ENCODE measurements at regions not wholly inside any gene's neighbourhood (a gene's known extent, or its start where the extent isn't known, plus 50 kb on each side); places are given as distances from the start of the nearest gene placed in this dataset.

DNA sequence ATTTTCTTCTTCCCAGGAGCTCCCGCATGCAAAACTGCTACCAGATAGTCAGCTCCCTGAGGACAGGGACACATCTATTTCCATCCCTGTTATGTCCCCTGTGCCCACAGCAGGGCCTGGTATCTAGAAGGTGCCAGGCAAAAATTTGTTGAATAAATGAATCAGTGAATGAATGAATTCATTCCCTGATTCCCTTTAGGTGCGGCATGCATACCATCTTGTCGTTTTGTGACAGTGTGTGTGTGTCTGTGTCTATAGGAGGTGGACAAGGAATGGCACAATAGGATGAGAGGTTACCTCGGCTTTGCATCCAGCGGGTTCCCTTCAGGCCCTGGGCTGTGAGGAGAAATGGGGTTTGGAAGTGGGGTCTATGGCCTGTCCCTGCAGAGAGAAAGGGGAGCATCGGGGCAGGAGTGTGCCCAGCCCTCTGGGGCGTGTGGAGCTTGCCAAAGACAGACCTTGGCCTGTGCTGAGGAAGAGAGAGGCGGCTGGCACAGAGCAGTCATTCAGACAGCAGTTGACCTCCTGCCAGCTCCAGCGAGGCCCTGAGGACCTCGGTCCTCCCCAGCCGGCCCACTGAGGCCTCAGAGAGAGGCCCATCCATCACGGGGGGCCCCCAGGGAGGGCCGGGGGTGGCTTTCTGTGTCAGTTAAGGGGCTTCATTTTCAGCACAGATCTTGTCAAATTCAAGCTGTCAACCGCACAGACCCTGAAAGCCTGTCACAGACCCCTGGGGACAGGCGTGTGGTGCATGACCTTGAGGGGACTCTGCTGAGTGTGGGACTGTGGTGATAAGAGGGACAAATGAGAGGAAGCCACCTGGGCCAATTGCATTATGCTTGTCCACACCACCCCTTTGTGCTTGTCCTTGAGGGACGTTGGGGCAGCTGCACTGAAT lies 125.9 kb upstream of the CXCR4 start:
- DNase-seq (ENCODE audit: low spot score) = no peak

DNA sequence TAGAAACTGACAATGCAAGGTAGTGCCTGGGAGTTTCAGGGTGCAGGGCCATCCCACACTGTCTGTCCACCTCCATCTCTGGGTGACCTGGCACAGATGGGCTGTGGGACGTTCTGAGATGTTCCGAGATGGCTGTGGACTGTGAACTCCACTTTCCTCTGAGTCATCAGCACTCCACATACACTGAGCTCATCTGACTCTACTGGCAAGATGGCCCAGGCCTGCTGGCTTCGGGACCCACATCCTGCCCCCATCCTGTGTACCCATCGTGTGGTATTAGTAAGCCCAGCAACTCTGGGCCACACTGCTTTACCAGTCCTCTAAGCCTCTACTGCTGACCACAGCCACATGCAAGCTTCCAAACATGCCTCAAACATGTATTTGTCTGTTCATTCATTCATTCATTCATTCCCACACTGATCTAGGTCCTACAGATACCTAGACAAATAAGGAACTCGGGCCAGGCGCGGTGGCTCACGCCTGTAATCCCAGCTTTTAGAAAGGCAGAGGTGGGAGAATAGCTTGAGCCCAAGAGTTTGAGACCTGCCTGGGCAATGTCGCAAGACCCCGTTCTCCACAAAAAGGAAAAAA lies 124.8 kb upstream of the CXCR4 start:
- no peak for DNase-seq (ENCODE audit: low spot score)

- DNase-seq (ENCODE audit: low spot score) = no peak
Measured at GRCh38 chr2:136242100-136242499, 124.2 kb upstream of the CXCR4 start.

DNA sequence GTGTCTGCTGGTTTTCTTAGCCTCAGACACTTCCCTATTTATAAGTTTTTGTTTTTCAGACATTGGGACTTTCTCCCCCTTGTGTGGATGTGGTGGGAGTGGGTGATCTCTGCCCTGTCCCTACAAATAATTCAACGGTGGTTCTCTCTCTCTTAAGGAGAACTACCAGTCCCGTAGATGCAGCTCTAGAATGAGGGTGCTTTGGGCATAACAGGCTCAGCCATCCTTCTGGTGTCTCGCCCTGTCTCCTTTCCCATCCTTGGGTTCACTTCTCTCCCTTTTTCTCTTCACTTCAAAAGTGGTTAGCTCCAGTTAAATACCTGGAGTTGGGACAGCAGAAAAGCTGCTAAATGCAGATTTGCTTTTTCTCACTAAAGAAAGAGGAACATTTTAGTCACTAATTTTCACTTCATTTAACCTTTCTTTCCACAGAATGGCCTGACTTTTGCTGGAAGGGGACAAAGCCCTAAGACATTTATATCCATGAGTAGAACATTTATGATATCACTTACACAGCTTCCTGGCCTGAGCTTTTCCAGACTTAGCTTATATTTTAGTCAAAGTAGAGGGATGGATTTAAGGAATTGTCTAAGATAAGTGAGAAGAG lies 121.2 kb upstream of the CXCR4 start:
- no peak for DNase-seq (ENCODE audit: low spot score)

DNA sequence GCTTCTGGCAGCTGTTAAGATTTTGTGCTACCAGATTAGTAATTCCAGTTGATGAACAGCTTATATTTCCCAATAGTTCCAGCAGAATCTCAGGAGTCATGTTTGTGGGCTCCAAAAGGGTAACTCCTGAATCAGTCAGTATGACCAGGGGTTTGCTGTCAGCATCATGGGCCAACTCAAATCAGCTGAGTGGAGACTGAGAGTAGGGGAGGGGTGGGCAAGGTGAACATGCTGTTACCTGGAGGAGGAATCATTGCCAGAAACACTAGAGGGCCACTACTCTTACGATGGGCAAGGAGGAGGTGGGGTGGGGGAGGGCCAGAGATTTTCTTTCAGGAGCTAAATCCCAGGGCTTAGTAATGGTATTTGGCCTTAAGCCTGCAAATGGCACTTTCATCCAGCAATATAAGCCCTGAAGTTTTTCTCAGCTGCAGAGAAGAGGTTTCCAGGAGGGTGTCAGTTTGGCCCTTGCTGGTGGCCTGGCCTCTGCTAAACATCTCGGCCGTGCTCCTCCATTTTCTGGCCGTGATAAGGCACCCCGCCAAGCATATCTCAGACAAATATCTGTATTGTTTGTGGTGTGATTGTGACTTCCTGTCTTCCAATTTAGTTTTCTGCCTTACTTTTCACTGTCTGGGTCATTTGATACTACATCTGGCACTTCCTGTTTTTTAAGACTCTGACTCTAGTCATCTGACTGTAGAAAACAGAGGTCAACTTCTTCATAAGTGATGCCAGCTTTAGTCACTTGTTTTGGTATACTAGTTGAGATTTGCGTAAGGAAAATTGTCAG lies 120.5 kb upstream of the CXCR4 start:
- DNase-seq (ENCODE audit: low spot score) = no peak

GRCh38 chr2:136236019-136236418 lies 118.1 kb upstream of the CXCR4 start:
- no peak for DNase-seq (ENCODE audit: low spot score)

DNA sequence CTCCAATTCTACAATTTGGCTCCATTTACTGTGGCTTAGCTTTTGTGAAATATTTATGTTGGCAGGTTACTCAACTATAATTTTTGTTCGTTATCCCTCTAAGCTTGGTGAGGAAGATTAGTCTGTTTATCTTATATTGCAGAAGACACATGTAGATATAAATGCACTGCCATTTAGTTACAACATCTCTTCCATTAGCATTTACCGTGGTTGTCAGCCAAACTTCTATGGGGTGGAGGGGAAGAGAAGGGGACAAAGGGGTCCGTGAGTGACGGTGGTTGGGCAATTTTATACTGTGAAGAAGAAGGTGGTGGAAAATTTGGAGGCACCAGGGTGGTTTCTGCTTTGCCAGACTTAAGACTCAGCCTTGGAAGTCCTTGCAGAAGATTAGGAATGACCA lies 117.6 kb upstream of the CXCR4 start:
- DNase-seq (ENCODE audit: low spot score) = no peak

DNA sequence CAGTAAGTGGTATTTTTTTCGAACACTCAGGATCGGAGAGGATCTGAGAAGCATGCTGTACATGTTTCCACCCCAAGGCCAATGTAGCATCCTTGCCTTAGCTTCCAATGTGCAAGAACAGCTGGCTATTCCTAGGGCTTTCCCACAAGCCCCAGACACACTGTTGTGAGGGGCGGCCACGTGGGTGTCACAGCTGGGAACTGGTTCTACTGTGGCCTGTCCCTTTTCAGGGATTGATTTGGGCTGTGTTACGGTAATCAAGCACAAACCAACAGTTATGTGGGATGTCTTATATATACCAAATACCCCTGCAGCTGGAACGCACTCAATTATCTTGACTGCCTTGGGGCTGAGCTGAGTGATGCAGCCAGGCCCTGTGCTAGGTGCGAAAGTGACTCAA lies 116.3 kb upstream of the CXCR4 start:
- DNase-seq (ENCODE audit: low spot score) = no peak

DNA sequence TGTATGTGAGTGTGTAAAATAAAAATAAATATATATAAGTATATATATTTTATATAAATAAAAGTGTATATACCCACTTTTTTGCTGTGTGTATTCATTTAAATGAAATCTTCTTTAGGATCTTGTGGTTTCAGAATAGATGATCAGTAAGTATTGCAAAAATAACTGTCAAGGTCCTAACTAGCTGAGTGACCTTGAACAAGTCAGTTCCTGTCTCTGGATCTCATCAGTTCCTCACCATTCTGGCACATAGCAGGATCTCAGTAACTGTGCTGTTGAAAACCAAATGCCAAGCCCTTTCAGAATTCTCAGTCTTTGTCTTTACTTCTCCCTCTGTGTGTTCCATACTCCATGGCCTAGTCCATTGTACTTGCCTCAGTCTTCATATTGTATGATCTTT lies 115.3 kb upstream of the CXCR4 start:
- no peak for DNase-seq (ENCODE audit: low spot score)

GRCh38 chr2:136232456-136233172 lies 114.7 kb upstream of the CXCR4 start:
- no peak for DNase-seq (ENCODE audit: low spot score)

DNA sequence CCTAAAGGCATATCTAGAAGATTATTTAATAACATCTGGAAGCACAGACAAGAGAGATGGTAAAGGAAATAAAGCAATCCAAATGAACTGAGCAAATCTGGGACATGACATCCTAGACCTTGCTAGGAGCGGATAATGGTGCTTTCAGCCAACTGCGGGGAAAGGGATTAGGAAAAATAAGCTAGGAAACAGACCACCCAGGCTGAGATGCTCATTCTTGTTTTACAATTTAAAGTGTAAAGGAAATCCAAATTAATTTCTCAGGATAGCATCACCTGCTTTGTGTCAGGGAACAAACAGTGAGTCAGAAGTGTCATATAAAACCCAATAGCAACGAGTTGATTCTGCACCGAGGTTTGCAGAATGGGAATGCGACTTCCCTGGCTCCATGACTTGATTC lies 112.5 kb upstream of the CXCR4 start:
- DNase-seq (ENCODE audit: low spot score) = no peak

DNA sequence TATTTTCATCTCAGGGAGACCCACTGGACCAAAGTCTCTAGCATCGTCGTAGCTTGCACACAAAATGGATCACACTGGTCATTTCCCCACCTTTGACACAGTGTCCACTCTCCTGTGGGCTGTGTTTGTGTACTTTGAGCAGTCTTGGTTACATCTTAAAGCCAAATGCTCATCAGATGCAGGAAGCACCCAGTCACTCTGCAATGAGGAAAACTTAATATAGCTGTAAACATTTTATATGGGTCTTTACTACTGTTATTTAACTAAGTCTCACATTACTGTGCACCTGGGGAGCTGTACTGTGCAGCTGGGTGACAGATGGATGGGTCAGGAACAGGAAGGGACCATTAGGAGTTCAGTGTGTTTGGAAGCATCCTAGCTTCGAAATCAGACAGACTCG lies 109.0 kb upstream of the CXCR4 start:
- DNase-seq (ENCODE audit: low spot score) = no peak

- no peak for DNase-seq (ENCODE audit: low spot score)
Measured at GRCh38 chr2:136225950-136226835, 108.2 kb upstream of the CXCR4 start.

DNA sequence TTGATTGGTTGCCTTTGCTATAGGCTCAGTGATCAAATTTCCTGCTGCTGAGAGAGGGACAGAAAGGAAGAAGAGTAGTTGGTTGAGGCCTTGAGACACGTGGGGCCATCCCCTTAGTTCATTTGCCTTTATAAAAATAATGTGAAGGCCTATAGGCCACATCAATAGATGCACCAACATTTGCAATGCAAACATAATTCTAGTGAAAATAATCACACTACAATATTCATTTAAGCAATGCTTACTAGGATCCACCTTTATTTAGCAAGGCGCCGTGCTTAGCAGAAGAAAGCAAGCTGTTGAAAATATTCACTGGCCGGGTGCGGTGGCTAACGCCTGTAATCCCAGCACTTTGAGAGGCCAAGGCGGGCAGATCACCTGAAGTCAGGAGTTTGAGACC lies 105.3 kb upstream of the CXCR4 start:
- no peak for DNase-seq (ENCODE audit: low spot score)

- DNase-seq (ENCODE audit: low spot score) = no peak
Measured at GRCh38 chr2:136222862-136223261, 104.9 kb upstream of the CXCR4 start.

DNA sequence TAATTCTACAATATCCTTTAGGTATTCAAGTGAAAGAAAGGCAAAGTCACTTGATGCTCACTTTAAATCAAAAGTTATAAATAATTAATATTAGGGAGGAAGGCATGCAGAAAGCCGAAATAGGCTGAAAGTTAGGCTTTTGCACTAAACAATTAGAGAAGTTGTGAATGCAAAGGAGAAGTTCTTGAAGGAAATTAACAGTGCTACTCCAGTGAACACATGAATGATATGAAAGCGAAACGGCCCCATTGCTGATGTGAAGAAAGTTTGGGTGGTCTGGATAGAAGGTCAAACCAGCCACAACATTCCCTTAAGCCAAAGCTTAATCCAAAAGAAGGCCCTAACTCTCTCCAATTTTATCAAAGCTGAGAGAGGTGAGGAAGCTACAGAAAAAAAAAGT lies 103.1 kb upstream of the CXCR4 start:
- no peak for DNase-seq (ENCODE audit: low spot score)

DNA sequence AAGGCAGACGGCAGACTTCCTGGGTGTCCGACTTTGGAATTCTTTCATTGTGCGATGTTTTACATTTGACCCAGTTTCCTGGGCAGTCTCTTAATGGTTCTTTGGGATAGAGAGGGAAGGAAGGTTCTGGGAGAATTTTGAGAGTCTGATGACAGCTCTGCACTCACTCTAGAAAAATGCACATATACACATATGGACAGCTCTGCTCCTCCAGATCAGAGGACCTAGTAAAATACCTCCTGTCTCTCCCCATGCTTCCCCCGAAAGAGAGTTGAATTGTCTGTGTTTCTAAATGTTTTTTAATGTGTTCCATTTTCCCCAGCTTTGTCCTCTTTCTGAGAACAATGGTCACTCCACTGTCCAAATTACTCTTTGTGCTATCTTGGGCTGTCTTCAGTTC lies 102.0 kb upstream of the CXCR4 start:
- DNase-seq (ENCODE audit: low spot score) = no peak

DNA sequence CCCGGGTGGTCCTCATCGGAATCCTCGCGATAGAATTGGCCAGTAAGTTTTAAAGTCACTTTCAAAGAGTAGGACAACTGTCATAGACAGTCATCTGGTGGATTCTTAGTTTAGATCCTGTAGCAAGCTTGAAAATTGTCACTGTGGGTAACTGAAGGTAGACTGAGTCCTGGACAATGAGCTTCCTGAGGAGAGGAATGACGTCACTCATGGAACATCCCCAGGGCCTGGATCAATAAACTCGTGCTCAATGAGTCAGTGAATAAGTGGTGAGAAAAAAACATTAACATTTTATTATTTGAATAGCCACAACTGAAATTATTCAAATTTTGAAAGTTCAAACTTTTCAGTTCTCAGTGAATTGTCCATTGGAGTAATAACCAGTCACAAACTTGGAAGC lies 101.4 kb upstream of the CXCR4 start:
- DNase-seq (ENCODE audit: low spot score) = no peak

- no peak for DNase-seq (ENCODE audit: low spot score)
Measured at GRCh38 chr2:136217996-136218395, 100.0 kb upstream of the CXCR4 start.

DNA sequence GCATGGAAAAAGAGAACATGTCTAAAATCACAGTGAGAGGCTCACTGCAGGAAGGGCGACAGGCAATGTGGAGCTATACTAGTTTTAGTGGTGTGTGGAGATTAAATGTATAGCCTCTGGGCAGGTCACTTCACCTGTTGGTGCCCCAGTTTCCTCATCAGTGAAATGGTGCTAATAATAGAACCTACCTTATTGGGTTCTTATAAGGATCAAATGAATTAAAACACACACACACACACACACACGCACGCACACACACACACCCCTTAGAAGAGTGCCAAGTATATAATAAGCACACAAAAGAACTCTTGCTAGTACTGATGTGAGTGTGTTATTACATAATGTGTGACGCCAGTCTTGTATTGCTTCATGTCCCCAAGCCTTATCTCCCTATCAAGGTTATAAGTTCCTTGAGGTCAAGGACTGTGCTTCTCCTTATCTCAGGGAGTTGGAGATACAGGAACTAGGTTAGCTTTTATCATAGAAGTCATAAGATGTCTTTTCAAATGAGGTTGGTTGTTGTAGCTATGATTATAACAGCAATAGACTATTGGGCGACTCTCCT lies 98.0 kb upstream of the CXCR4 start:
- no peak for DNase-seq (ENCODE audit: low spot score)

GRCh38 chr2:136215449-136215848 lies 97.5 kb upstream of the CXCR4 start:
- DNase-seq (ENCODE audit: low spot score) = peak; percentile 63
